NCI-H1092 (cell line): ENCODE measurements at regions not wholly inside any gene's neighbourhood (a gene's known extent, or its start where the extent isn't known, plus 50 kb on each side); places are given as distances from the start of the nearest gene placed in this dataset.
"Not testable (repeated sequence)": the region's sequence is repeated elsewhere in the genome, so short reads cannot be mapped to it uniquely, and the experiment has no call there.

Source experiments
- DNase-seq: peaks from one replicate; lab custom pipeline; 2025; lab: John Stamatoyannopoulos, UW

- DNase-seq = no peak
These were observed 447.3 kb upstream of the CCNG1 start for GRCh38 chr5:162990063-162990462.

- DNase-seq = no peak
These were observed 446.4 kb upstream of the CCNG1 start for GRCh38 chr5:162990856-162991497.

GRCh38 chr5:162995568-162995967 lies 441.8 kb upstream of the CCNG1 start:
- no peak for DNase-seq

- DNase-seq = no peak
These were observed 441.3 kb upstream of the CCNG1 start for GRCh38 chr5:162996053-162996452.

GRCh38 chr5:163005949-163006348 lies 431.4 kb upstream of the CCNG1 start:
- no peak for DNase-seq

- no peak for DNase-seq
These were observed 414.7 kb upstream of the CCNG1 start for GRCh38 chr5:163022582-163023128.

GRCh38 chr5:163023846-163024245 lies 413.5 kb upstream of the CCNG1 start:
- no peak for DNase-seq

GRCh38 chr5:163024936-163025335 lies 412.5 kb upstream of the CCNG1 start:
- DNase-seq = no peak

- no peak for DNase-seq
These were observed 403.7 kb upstream of the CCNG1 start for GRCh38 chr5:163033656-163034055.

- DNase-seq = no peak
These were observed 396.1 kb upstream of the CCNG1 start for GRCh38 chr5:163041254-163041653.

- no peak for DNase-seq
These were observed 357.8 kb upstream of the CCNG1 start for GRCh38 chr5:163079618-163080017.

- DNase-seq = peak; percentile 6
These were observed 348.2 kb upstream of the CCNG1 start for GRCh38 chr5:163089230-163089629.

- DNase-seq = no peak
These were observed 347.5 kb upstream of the CCNG1 start for GRCh38 chr5:163089926-163090325.

GRCh38 chr5:163094492-163095180 lies 342.8 kb upstream of the CCNG1 start:
- no peak for DNase-seq

GRCh38 chr5:163104464-163104863 lies 332.9 kb upstream of the CCNG1 start:
- DNase-seq = no peak

GRCh38 chr5:163105456-163105855 lies 331.9 kb upstream of the CCNG1 start:
- no peak for DNase-seq

- DNase-seq = no peak
These were observed 331.3 kb upstream of the CCNG1 start for GRCh38 chr5:163106098-163106497.

- DNase-seq = no peak
These were observed 329.0 kb upstream of the CCNG1 start for GRCh38 chr5:163108351-163108750.

- DNase-seq = no peak
These were observed 322.4 kb upstream of the CCNG1 start for GRCh38 chr5:163115011-163115410.

GRCh38 chr5:163116618-163117017 lies 320.8 kb upstream of the CCNG1 start:
- DNase-seq = not testable (repeated sequence)

- DNase-seq = no peak
These were observed 303.3 kb upstream of the CCNG1 start for GRCh38 chr5:163134061-163134460.

- no peak for DNase-seq
These were observed 301.5 kb upstream of the CCNG1 start for GRCh38 chr5:163135849-163136248.

- no peak for DNase-seq
These were observed 275.9 kb upstream of the CCNG1 start for GRCh38 chr5:163161512-163161911.

GRCh38 chr5:163162645-163163044 lies 274.8 kb upstream of the CCNG1 start:
- no peak for DNase-seq
